Medulla oblongata (tissue), 1 donor: ENCODE measurements at regions not wholly inside any gene's neighbourhood (a gene's known extent, or its start where the extent isn't known, plus 50 kb on each side); places are given as distances from the start of the nearest gene placed in this dataset.
A peak's percentile ranks its signal among the peaks of the same experiment; 100 is the strongest.
"Not testable (repeated sequence)": the region's sequence is repeated elsewhere in the genome, so short reads cannot be mapped to it uniquely, and the experiment has no call there.

ENCODE experiments used
- DNase-seq: peaks from one replicate; pipeline ENCODE4 v3.0.0-alpha.2; 2015; ENCODE audit errors: extremely low spot score

- DNase-seq = no peak
These were observed 656.0 kb downstream of the TDRD15 start for GRCh38 chr2:21779786-21780185.

DNA sequence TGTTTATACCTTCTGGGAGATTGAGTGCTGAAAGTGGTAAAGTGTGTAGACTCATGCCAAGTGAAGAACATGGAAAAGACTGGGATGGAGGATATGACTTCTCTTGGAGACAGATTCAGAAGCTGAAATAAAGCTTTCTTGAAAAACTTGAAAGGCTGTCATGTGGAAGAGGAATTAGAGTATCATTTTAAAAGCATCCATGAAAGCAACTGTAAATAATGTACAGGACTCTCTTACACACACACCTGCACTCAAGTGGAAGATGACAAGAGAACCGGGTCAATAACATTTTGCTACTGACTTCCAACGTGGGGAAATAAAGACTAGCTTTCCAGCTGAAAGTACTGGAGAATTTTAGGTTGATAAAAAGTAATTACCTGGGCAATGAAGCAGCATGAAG is 658.2 kb downstream of the TDRD15 start:
- DNase-seq = no peak

DNA sequence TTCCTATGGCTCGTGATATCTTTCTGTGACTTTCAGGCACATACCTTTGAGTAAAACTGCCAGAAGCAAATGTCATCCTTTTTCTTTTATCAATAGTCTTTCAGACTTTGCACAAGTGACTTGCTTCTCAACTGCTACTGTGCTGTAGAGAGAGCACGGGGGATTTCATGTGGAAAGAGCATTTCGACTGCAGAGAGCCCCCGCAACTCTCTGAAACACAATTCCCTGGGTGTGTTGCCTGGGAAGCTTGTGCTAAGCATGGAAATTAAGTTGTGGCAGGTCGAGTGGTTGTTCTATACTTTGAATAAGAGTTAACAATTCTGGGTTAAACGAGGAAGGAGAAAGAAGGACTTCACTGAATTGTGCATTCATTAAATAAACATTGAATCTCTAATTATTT is 659.1 kb downstream of the TDRD15 start:
- no peak for DNase-seq

- DNase-seq = no peak
These were observed 664.2 kb downstream of the TDRD15 start for GRCh38 chr2:21787941-21788340.

DNA sequence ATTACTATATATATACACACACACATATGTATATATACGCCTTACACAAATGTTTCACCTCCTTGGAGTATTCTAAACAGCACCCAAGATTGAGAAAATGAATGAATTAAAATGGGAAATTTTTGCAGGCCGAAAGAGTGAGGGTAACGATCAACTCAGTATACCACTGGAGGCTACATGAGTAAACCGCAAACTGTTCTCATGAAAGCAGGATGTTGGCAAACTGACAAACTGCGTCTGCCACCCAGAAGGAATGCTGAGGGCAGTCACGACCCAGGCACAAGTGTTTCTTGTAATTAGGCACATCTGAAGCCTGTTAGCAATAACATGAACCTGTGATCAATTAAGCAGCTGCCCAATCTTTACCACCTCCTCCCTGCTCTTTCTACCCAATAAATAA is 666.5 kb downstream of the TDRD15 start:
- not testable (repeated sequence) for DNase-seq

GRCh38 chr2:21792571-21792970 is 668.8 kb downstream of the TDRD15 start:
- no peak for DNase-seq

DNA sequence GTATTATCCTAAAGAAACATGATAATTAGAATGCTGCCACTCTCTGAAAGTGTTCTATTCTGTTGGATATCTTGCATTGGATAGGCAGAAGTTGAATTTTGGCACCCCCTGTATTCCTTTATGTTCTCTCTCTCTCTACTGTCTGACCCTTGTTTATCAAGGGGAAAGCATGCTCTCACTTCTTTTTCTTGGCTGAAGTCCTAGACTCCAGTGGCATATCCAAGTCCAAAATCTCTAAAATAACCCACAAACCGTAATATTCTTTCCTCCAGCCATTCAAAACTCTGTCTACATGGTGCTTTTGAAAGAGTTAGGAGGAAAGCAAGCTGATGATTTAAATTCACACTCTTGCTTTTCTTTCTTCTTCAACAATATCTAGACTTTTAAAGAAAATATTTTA is 669.7 kb downstream of the TDRD15 start:
- DNase-seq = no peak

GRCh38 chr2:21794611-21795010 is 670.8 kb downstream of the TDRD15 start:
- no peak for DNase-seq

DNA sequence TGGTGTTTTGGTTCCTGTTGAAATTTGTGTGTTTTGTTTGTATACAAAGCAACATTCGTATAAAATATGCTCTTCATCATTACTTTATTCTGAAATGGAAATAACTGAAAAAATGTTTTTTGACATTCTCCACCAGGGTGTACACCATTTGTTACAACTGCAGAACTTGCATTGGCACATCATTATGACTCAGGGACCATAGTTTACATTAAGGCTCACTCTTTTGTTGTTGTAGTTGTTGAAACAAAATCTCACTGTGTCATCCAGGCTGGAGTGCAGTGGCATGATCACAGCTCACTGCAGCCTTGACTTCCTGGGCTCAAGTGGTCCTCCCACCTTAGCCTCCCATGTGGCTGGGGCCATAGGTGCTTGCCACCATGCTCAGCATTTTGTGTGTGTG is 676.6 kb downstream of the TDRD15 start:
- DNase-seq = no peak

DNA sequence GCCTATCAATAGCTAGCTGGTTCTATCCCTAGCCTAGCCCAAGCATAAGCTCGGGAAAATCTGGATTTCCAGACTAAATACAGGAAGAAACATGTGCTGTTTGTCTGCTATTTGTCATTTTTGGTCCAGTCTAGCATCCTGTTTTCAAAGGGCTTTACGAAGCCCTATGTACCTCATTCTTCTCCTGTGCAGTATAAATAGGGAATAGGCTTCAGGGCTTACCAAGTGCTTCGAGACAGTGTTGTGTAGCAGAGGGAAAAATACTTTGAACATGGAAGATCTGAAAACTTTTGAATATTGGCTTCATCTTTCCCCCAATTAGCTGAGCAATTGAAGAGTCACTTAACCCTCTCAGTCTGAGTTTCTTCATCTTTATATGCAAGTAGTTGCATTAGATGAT is 679.8 kb downstream of the TDRD15 start:
- no peak for DNase-seq

GRCh38 chr2:21804151-21804550 is 680.4 kb downstream of the TDRD15 start:
- DNase-seq = no peak

GRCh38 chr2:21811541-21811940 is 687.8 kb downstream of the TDRD15 start:
- no peak for DNase-seq

- no peak for DNase-seq
These were observed 689.0 kb downstream of the TDRD15 start for GRCh38 chr2:21812766-21813165.

DNA sequence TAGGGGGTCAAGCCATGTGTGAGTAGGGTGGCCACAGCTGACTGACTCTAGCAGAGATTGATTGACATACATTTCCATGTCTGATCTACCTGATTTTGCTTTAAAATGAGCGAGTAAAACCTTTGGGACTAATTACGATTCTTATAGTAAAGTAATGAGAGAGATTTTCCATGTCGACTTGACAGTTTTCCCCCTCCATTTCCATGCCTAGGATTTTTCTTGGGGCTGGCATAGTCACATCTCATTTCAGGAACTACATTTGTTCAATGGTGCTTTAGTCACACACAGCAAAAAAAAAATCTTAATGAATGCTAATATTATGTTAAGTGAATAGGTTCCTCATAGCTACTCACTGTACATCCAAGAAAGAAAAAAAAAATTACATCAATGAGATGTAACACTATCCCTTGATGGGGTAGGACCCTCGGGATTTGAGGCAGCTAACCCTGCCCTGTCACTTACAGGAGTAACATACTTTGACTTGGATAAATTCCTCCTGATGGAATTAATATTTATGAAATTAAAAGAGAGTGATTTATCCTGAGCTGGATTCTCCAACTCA is 690.9 kb downstream of the TDRD15 start:
- DNase-seq = no peak

DNA sequence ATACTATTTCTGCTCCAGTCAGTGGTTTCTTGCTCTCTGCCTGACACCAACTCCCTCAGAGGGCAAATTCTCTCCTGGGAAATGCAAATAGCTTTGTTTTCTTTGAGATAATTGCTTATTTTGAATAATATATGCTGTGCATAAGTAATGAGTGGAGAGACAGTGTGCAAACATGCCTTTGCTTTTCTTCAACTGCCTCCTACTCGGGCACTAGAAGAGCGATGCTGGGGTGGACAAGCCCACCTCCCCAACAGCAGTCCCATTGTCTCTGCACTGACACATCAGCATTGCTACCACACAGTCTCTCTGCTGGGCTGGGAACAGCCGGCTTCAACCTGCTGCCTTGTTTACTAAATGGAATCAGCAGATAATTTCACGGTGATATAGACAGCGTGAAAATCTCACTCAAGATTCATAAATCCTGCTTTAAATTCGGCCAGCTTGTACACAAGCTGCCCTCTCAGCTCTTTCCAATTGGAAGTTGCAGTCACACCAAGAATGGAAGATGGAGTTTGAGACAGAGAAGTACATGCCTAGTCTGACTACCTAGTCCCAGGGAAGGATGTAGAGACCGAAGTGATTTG is 694.5 kb downstream of the TDRD15 start:
- peak; percentile 59 for DNase-seq

DNA sequence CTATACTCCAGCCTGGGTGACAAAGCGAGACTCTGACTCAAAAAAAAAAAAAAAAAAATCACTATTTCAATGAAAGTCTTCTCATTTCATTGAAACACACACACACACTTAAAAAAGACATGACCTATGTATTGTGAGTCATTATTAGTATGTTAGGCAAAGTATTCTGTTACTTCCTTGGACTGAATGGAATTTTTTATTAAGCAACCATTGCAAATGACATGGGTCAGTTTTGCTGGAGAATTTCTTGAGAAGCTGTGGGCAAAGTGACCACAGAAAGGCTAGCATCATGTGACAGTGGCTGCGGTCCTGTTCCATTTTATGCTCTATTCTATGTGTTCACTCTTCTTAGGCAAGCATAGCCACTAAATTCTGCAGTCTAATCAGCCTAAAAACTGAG is 695.7 kb downstream of the TDRD15 start:
- DNase-seq = no peak

GRCh38 chr2:21820271-21820670 is 696.5 kb downstream of the TDRD15 start:
- no peak for DNase-seq

DNA sequence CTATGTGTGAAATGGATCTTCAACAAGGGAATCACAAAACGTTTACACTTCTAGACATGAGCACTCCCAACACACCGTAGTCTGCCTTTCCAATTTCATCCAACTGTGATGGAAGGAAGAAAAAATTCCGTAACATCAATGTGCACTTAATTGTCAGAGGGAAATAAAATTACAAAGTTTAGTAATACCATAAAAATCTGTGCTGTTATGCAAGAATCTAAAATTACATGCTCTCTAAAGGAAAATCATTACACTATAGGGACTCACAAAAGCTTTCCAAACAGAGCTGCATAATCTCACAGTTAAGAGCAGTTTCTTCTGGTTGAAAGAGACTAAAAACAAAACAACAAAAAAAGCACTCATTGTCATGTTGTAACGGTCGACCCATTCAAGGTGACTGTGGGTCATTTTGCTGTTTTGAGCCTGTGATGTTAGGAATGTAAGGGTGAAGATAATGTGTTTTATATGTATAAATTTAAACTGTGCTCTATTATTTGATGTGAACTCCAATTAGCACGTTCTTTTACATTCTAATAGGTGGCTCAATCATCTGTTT is 698.0 kb downstream of the TDRD15 start:
- peak; percentile 6 for DNase-seq

DNA sequence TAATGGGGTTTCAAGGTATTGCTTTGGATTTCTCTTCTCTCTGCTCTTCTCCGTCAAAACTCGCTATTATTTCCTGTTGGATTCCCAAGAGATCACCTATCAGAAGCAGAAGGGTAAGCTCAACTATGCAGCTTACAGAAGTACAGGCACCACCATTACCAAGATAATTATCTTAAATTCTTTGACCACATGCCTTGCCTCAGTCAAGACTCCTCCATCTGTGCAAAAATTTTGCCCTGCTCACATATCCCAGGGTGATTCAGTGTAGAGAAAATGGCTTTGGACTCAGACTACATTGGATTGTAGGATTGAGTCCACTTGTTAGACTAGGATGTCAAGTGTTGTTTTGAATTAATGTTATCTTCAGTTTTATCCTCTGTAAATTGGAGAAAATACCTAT is 698.7 kb downstream of the TDRD15 start:
- no peak for DNase-seq

DNA sequence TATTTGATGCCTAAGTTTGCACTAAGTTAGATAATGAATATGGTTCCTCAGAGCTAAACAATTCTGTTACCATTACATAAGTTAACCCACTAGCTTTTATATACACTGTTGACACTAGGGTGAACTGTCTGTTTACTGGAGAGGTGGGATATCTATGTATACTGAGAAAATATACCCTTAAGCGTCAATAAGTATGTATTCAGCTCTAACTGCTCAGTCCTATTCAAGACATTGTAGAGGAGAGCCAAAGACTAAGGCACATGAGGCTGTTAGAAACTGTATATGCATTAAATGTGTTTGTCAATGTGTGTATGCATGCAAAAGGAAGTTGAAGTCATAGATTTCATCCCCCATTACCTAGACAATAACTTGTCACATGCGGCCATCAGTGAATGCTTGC is 710.0 kb downstream of the TDRD15 start:
- no peak for DNase-seq

DNA sequence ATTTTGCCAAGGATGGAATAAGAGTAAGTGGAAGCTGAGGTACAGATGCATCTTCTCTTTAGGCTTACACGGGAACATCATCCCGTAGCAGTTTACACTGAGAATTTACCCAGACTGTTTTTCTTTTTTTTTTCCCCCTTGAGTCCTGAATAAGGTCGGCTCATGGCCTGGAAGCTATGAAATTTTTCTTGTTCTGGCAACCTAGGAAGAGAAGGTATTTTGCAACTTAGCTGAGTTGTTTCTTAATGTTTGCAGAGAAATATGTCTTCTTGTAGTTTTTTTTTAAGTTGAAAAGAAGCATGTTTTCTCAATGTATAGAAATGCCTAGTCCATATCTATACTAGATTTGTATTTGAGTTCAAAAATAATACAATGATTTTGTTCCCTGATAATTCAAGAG is 712.5 kb downstream of the TDRD15 start:
- DNase-seq = no peak

DNA sequence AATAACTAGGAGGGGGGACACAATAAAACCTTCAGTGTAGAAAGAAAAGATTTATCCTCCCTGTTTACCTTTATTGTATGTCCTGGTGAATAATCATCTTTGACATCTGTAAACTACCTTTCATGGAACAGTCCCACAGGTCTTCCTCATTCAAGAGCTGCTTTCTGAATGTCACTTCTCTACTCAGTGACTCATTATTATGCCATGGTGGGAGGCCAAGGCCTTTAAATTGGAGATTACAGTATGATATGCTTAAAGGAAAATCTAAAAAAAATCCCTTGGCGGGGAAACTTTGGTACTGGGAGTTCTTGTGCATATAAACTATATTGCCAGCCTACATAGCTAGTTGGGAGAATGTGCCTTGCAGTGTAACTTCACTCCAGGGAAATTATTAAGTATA is 713.0 kb downstream of the TDRD15 start:
- DNase-seq = no peak

GRCh38 chr2:21837168-21837960 is 713.6 kb downstream of the TDRD15 start:
- DNase-seq = no peak
